HepG2 (cell line): ENCODE measurements at regions not wholly inside any gene's neighbourhood (a gene's known extent, or its start where the extent isn't known, plus 50 kb on each side); places are given as distances from the start of the nearest gene placed in this dataset.

ENCODE experiments used
- ARID3A ChIP-seq: IDR thresholded peaks from 2 replicates; pipeline ENCODE4 v1.6.1; 2012; ENCODE audit warnings: low read depth, low read length, improper control_type of control experiment
- CHD2 ChIP-seq: IDR thresholded peaks from 2 replicates; pipeline ENCODE4 v1.6.1; 2011; ENCODE audit warnings: low read depth, low read length, improper control_type of control experiment
- CREB1 ChIP-seq, 2 experiments: fragments of 450-650 bp in 1 of 2; IDR thresholded peaks; 2 replicates each; pipeline ENCODE4 v1.6.1; 2016 to 2017; ENCODE audit warnings: control low read depth in 1 of 2, mild to moderate bottlenecking in 1 of 2, missing compliant biosample characterization in 1 of 2, missing genetic modification characterization in 1 of 2
- EED ChIP-seq: sonication (generic); formaldehyde crosslinking; IDR thresholded peaks from 2 replicates; pipeline ENCODE4 v1.5.0; 2020; ENCODE audit warnings: mild to moderate bottlenecking, missing genetic modification reagents
- ELF4 ChIP-seq: sonication (generic); formaldehyde crosslinking; IDR thresholded peaks from 2 replicates; pipeline ENCODE4 v1.5.0; 2020; ENCODE audit warnings: missing genetic modification reagents, mild to moderate bottlenecking, moderate library complexity, borderline replicate concordance
- GLI4 ChIP-seq: sonication (generic); formaldehyde crosslinking; IDR thresholded peaks from 2 replicates; pipeline ENCODE4 v1.5.1; 2020; ENCODE audit warnings: missing genetic modification reagents, mild to moderate bottlenecking, moderate library complexity, borderline replicate concordance
- HNF4A ChIP-seq: sonication (generic); formaldehyde crosslinking; IDR thresholded peaks from 2 replicates; pipeline ENCODE4 v1.4.0; 2020; ENCODE audit warnings: missing genetic modification reagents
- HNRNPH1 ChIP-seq: fragments of 200-400 bp; formaldehyde crosslinking; optimal IDR thresholded peaks from 2 replicates; pipeline ENCODE3; 2017; ENCODE audit warnings: mild to moderate bottlenecking, low read depth, low read length
- KLF16 ChIP-seq, 2 experiments: sonication (generic) in 1 of 2; formaldehyde crosslinking in 1 of 2; IDR thresholded peaks; 2 replicates each; pipeline versions ENCODE4 v1.6.1 to v1.8.0; 2016 to 2023; ENCODE audit warnings: missing genetic modification reagents in 2 of 2, missing compliant biosample characterization in 1 of 2
- NCOR1 ChIP-seq: fragments of 200-600 bp; sonication (generic); IDR thresholded peaks from 2 replicates; pipeline ENCODE4 v1.7.0; 2017; ENCODE audit warnings: antibody characterized with exemption, low read length, borderline replicate concordance
- NFE2L2 ChIP-seq: fragments of 150-350 bp; IDR thresholded peaks from 2 replicates; pipeline ENCODE4 v1.6.1; 2014; ENCODE audit warnings: low read length
- RNF2 ChIP-seq: fragments of 450-650 bp; conservative IDR thresholded peaks from 2 replicates; pipeline ENCODE4 v1.6.1; 2016; ENCODE audit warnings: low read depth
- SNAPC4 ChIP-seq: sonication (generic); formaldehyde crosslinking; IDR thresholded peaks from 2 replicates; pipeline ENCODE4 v1.4.0; 2020; ENCODE audit warnings: mild to moderate bottlenecking, missing genetic modification reagents
- SYNCRIP ChIP-seq: fragments of 200-400 bp; formaldehyde crosslinking; IDR thresholded peaks from 2 replicates; pipeline ENCODE4 v1.6.1; 2018; ENCODE audit warnings: mild to moderate bottlenecking, low read depth, low read length; ENCODE audit not compliant: insufficient read depth
- XRCC5 ChIP-seq: fragments of 200-400 bp; formaldehyde crosslinking; optimal IDR thresholded peaks from 2 replicates; pipeline ENCODE3; 2017; ENCODE audit warnings: mild to moderate bottlenecking, low read length
- ZNF121 ChIP-seq: sonication (generic); formaldehyde crosslinking; IDR thresholded peaks from 2 replicates; pipeline ENCODE4 v1.5.0; 2020; ENCODE audit warnings: mild to moderate bottlenecking, missing genetic modification reagents
- ZNF235 ChIP-seq: sonication (generic); formaldehyde crosslinking; IDR thresholded peaks from 2 replicates; pipeline ENCODE4 v1.8.1; 2023; ENCODE audit warnings: mild to moderate bottlenecking, missing genetic modification reagents, borderline replicate concordance
- ZNF276 ChIP-seq: sonication (generic); formaldehyde crosslinking; IDR thresholded peaks from 2 replicates; pipeline ENCODE4 v1.4.0; 2020; ENCODE audit warnings: mild to moderate bottlenecking, low read depth, missing genetic modification reagents
- ZNF343 ChIP-seq: sonication (generic); formaldehyde crosslinking; IDR thresholded peaks from 2 replicates; pipeline ENCODE4 v1.4.0; 2020; ENCODE audit warnings: mild to moderate bottlenecking, missing genetic modification reagents
- ZNF549 ChIP-seq: sonication (generic); formaldehyde crosslinking; IDR thresholded peaks from 2 replicates; pipeline ENCODE4 v1.5.0; 2020; ENCODE audit warnings: missing genetic modification reagents
- ZNF792 ChIP-seq: IDR thresholded peaks from 2 replicates; pipeline ENCODE4 v1.6.1; 2016
- ZZZ3 ChIP-seq: sonication (generic); formaldehyde crosslinking; IDR thresholded peaks from 2 replicates; pipeline ENCODE4 v1.4.0; 2020; ENCODE audit warnings: missing genetic modification reagents, mild to moderate bottlenecking, borderline replicate concordance

GRCh38 chr7:7099584-7100014 is 82.7 kb upstream of the C1GALT1 start (continued):
- TF ChIP-seq ARID3A (no peak), ELF4 (CRISPR knock-in tag) (no peak), RNF2 (no peak), ZNF792 (CRISPR knock-in tag) (no peak), XRCC5 (peak; percentile 65), HNF4A (CRISPR knock-in tag) (peak; percentile 20; the same call in 1 of the 2 replicates), HNRNPH1 (no peak), CHD2 (no peak), NFE2L2 (peak; percentile 26; the same call in 1 of the 2 replicates), CREB1 (IDR thresholded peaks at IDR 0.05) (no peak), CREB1 (CRISPR knock-in tag; IDR thresholded peaks at IDR 0.05) (0 out of 2 replicates have a peak, but pooled peaks have one; percentile 35), KLF16 (CRISPR knock-in tag; IDR thresholded peaks at IDR 0.05) (peak in 1 of 2 experiments; percentile 33; a peak in 1 of 4 replicates), GLI4 (no peak), SNAPC4 (CRISPR knock-in tag) (no peak), ZNF549 (no peak), ZNF343 (CRISPR knock-in tag) (no peak), NCOR1 (no peak; the same call in 1 of the 2 replicates), ZNF276 (no peak), ZNF121 (CRISPR knock-in tag) (no peak), ZNF235 (CRISPR knock-in tag) (no peak), ZZZ3 (no peak), SYNCRIP (no peak), EED (CRISPR knock-in tag) (no peak)
